GM21526 (cell line): ENCODE measurements at regions not wholly inside any gene's neighbourhood (a gene's known extent, or its start where the extent isn't known, plus 50 kb on each side); places are given as distances from the start of the nearest gene placed in this dataset.

Experiments
- ATAC-seq: cut with Tn5 transposase; IDR thresholded peaks from one replicate; pipeline ENCODE4 v1.9.1; 2021; ENCODE audit warnings: moderate library complexity; ENCODE audit not compliant: unreplicated experiment, low FRiP score

DNA sequence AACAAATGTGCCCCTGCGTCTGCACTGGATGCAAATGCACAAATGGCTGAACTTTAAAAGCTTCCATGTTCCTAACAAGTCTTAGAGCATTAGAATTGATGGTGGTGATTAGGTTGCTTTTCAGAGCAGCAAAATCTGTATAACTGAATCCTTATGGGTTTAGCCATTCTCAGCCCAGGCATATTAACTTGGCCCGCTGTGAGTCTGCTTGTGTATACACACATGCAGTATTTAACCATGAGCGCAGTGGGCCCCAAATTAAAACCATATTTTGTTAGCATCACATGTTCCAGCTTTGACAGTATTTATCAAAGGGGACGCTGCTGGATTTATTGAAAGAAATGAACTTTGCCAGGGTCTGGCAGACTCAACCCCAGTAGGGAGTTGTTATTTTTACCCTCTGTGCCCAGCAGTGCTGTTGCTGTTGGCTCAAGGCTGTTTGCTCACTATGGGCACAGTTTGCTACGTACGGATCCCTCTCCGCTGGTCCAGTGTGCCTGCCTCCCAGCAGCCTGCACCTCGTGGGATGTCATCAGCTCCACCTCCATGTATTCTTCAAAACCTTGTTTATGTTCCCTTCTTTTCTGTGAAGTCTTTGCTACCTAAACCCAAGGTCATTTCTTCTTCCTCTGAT lies 144.7 kb downstream of the QRSL1 start:
- no peak for ATAC-seq

- ATAC-seq: no peak
Measured at GRCh38 chr6:106773522-106773921, 144.1 kb downstream of the QRSL1 start.

DNA sequence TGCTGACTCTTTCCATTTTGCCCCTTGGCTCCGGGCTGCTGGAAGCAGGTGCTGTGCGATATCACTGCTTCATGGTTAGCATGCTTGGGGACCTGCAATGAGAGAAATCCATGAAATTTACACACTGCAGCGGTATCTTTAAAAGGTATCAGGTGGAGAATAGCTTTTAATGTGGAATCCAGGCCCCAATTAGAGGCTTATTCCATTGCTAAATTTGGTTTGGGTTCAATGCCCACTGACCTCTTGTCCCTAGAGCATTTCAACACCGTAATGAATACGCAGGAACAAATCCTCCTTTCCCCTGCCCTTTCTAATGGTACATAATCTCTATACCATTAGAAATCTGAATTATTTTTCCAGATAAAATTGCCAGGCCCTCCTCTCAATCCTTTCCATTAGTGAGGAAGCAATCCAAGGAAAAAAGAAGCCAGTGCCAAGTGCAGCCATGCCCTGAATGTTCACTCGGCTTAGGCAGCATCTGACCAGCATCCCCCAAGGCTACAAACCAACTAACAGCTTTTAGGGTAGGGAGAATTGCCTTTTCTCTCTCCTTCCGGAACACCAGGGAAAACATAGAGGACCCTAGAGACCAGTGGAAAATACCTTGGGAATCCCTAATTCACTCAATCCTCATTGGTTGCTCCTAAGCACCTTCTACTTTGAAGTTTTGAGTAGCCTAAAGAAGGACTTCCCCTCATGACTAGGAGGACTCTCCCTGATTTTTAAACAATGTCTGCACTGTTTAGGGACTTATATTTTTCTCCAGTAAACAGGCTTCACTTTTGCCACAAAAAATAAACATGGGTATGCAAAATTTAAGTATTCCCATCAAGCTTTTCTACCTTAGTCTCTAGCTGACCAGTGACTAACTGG lies 143.1 kb downstream of the QRSL1 start:
- no peak for ATAC-seq

DNA sequence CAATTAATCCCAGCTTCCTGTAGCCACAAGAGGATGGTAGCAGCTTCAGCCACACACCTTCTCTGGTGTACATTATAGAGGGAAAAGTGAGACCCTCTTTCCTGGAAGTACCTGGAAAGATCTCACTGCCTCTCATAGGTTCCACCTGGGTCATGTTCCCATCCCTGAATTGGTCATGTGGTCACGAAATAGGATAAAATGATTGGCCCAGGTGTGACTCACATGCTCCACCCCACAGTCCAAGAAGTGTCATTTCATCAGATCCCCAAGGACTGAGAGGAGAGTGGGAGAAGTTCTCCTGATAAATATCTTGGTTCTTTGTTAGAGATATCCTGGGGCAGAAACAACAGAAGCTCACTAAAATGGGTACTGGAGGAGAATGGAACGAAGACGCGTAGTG lies 142.4 kb downstream of the QRSL1 start:
- ATAC-seq: no peak

DNA sequence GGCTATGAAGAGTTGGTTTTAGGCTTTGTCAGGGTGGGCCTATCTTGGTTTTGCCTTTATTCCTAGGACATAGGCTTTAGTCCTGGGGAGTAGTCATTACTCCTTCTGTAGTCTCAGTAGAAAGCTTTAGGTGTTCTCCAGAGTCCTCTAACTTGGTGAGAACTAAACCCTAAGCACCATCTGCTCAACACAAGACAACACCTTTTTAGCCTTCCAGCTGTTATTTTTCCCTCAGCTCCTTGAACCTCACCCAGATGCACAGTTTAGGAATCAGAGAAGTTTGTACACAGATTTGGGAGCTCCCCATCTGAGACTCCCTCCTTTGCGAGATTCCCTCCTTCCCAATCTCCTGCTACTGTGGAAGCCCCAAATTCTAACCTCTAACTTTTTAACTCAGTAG lies 141.3 kb downstream of the QRSL1 start:
- no peak for ATAC-seq

GRCh38 chr6:106770081-106770480 lies 140.7 kb downstream of the QRSL1 start:
- no peak for ATAC-seq

DNA sequence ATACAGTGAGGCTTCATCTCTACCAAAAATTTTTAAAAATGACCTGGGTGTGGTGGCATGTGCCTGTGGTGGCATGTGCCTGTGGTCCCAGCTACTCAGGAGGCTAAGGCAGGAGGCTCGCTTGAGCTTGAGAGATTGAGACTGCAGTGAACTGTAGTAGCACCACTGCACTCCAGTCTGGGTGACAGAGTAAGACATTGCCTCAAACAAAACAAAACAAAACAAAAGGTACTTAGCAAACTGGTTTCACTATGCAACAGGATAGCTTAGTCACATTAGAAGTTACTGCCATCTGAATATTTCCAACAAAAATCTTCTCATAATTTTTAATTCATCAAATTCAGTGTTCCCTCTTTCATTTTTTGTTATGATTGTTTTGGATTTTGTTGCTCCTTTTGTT lies 137.9 kb downstream of the QRSL1 start:
- ATAC-seq: no peak

DNA sequence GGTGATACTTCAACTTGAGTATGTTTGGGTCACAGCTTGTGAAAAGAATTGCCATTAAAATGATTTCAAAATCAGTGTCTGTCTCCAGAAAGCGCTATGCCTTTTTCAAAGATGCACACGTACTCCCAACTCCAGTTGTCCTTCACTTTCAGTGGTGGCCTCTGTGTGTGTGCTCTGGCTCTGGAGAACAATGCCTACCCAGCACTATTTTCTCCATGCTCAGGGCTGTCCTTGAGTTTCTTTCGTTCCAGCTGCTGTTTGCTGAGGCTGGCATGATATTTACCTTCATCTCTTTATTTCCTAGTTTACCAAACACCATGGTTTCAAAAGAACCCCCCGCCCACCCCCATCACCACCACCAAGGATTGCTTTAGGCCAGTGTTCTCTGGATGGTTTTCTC lies 136.8 kb downstream of the QRSL1 start:
- ATAC-seq: no peak

DNA sequence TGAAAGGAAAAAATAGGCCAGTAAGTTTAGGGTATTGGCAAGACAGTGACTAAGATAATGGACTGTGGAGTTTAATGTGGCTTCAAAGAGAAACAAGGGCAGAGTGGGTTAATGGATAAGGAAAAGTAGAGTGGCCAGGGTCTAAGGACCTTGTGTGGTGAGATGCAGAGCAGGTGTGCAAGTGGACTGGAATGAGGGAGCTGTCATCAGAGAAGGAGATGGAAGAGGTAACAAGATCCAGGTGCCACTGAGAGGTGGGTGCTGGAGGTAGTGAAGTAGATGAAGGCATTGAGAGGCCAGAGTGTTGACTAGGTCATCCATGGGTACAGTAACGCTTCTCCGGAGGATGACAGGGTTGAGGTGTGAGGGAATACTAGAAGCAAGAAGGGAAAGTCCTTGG lies 136.1 kb downstream of the QRSL1 start:
- ATAC-seq: no peak

- no peak for ATAC-seq
Measured at GRCh38 chr6:106764353-106764980, 135.1 kb downstream of the QRSL1 start.

GRCh38 chr6:106763361-106763760 lies 134.0 kb downstream of the QRSL1 start:
- no peak for ATAC-seq

GRCh38 chr6:106761160-106761559 lies 131.8 kb downstream of the QRSL1 start:
- ATAC-seq: no peak

DNA sequence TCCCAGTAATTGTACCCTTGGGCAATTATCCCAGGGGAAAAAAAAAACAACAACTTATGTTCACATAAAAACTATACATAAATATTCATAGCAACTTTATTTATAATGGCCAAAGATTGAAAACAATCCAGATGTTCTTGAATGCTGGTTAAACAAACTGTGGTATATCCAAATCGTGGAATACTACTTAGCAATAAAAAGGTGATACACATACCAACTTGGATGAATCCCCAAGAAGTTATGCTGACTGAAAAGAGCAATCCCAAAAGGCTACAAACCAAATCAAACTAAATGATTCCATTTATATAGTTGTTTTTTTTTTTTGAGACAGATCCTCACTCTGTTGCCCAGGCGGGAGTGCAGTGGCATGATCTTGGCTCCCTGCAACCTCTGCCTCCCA lies 129.7 kb downstream of the QRSL1 start:
- ATAC-seq: no peak

DNA sequence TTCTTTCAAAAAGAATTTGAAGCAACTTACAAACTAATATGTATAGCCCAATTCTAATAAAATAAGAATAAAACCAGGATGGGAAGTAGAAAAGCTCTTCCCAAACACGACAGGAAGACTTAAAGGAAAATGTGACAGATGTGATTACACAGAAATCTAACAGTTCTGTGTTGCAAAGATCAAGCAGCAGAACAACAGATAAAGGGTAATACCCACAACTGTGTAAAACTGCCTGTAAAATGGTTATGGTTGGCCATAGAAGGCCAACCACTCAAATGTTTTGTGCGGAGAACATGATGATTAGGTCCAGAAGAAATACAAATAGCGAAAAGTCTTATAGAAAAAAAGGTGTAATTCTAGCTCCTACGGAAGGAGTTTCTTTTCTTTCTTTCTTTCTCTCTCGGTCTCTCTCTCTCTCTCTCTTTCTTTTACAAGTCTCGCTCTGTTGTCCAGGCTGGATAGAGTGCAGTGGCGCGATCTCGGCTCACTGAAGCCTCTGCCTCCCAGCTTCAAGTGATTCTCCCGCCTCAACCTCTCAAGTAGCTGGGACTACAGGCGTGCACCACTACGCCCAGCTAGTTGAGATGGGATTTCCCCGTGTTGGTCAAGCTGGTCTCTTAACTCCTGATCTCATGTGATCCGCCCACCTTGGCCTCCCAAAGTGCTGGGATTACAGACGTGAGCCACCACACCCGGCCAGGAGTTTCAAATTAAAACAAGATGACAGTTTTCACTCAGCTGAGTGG lies 128.5 kb downstream of the QRSL1 start:
- no peak for ATAC-seq

GRCh38 chr6:106757267-106757666 lies 127.9 kb downstream of the QRSL1 start:
- no peak for ATAC-seq

DNA sequence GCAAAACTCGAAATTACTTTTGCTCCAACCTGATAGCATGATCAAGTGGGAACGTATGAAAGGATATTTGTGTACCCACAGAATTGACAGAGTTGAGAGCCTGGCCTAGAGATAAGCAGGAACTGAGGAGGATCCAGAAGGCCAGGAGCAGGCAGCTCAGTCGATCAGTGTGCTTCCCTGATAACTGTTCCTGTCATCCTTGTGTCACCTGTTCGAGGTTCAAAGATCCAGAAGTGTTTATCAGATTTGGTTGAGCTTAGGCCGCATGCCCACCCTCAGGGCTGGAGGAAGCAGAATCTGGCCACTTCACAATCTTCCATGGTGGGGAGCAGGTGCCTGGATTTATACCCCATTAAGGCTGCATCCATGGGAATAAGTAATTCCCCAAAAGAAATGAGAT lies 124.8 kb downstream of the QRSL1 start:
- no peak for ATAC-seq

DNA sequence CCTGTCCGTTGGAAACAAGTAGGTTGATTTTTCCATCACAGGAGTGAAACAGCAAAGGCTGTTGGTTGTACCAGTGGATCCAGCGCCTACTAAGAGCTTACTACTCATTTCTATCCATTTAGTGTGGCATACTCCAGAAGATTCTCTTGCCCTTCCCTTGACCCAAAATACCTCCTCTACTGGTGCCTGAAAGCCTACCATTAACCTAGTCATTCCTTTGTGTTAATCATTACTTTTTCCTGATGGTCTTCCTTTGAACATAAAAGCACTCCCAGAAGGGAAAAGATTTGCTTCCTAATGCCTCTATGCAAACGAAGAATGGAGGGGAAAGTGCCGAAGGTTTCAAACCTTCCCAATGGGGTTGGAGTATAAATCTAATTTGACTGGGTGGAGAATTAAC lies 123.3 kb downstream of the QRSL1 start:
- ATAC-seq: no peak

- no peak for ATAC-seq
Measured at GRCh38 chr6:106751501-106752252, 122.3 kb downstream of the QRSL1 start.

- no peak for ATAC-seq
Measured at GRCh38 chr6:106750946-106751345, 121.6 kb downstream of the QRSL1 start.
